SK-N-SH treated with all-trans-retinoic acid at 6 μM for 48 hours (cell line): ENCODE measurements at regions not wholly inside any gene's neighbourhood (a gene's known extent, or its start where the extent isn't known, plus 50 kb on each side); places are given as distances from the start of the nearest gene placed in this dataset.
"Not testable (repeated sequence)": the region's sequence is repeated elsewhere in the genome, so short reads cannot be mapped to it uniquely, and the experiment has no call there.

Experiments
- ATAC-seq: fragments of 200-7000 bp; cut with Tn5 transposase; 3 replicates; pipeline ENCODE4 v1.9.1; 2020; ENCODE audit warnings: mild to moderate bottlenecking, moderate library complexity
- ARNTL ChIP-seq: fragments of 450-650 bp; formaldehyde crosslinking; IDR thresholded peaks from 2 replicates; pipeline ENCODE4 v1.5.0; 2020; ENCODE audit warnings: low read depth, mild to moderate bottlenecking, moderate library complexity, borderline replicate concordance
- BACH2 ChIP-seq: fragments of 250-450 bp; sonication (Bioruptor Pico); IDR thresholded peaks from 2 replicates; pipeline ENCODE4 v1.9.0; 2021; ENCODE audit warnings: mild to moderate bottlenecking, borderline replicate concordance
- CREB5 ChIP-seq: fragments of 250-450 bp; sonication (Bioruptor Pico); IDR thresholded peaks from 2 replicates; pipeline ENCODE4 v1.5.1; 2020; ENCODE audit warnings: low read depth, mild to moderate bottlenecking, moderate library complexity
- CSDC2 ChIP-seq: fragments of 250-450 bp; sonication (Bioruptor Pico); IDR thresholded peaks from 2 replicates; pipeline ENCODE4 v1.5.0; 2020; ENCODE audit warnings: mild to moderate bottlenecking, moderate library complexity
- CSRNP3 ChIP-seq: fragments of 250-450 bp; sonication (Bioruptor Pico); IDR thresholded peaks from 2 replicates; pipeline ENCODE4 v1.5.1; 2021; ENCODE audit warnings: mild to moderate bottlenecking, moderate library complexity
- ESRRG ChIP-seq: fragments of 250-450 bp; sonication (Bioruptor Pico); IDR thresholded peaks from 2 replicates; pipeline ENCODE4 v1.6.1; 2021; ENCODE audit warnings: mild to moderate bottlenecking
- GLIS3 ChIP-seq: fragments of 250-450 bp; sonication (Bioruptor Pico); IDR thresholded peaks from 2 replicates; pipeline ENCODE4 v1.5.0; 2020; ENCODE audit warnings: mild to moderate bottlenecking, moderate library complexity
- ISL1 ChIP-seq: fragments of 250-450 bp; sonication (Bioruptor Pico); IDR thresholded peaks from 2 replicates; pipeline ENCODE4 v2.1.2; 2022; ENCODE audit warnings: mild to moderate bottlenecking, moderate library complexity
- OSR1 ChIP-seq: fragments of 250-450 bp; sonication (Bioruptor Pico); IDR thresholded peaks from 2 replicates; pipeline ENCODE4 v1.8.0; 2022; ENCODE audit warnings: moderate library complexity, mild to moderate bottlenecking, inconsistent platforms
- POU6F1 ChIP-seq: fragments of 250-450 bp; sonication (Bioruptor Pico); IDR thresholded peaks from 2 replicates; pipeline ENCODE4 v1.8.0; 2021; ENCODE audit warnings: low read depth, mild to moderate bottlenecking, moderate library complexity, borderline replicate concordance
- PPARA ChIP-seq: fragments of 250-450 bp; sonication (Bioruptor Pico); IDR thresholded peaks from 2 replicates; pipeline ENCODE4 v1.5.0; 2020; ENCODE audit warnings: mild to moderate bottlenecking, borderline replicate concordance
- TCF4 ChIP-seq: fragments of 250-450 bp; sonication (Bioruptor Pico); IDR thresholded peaks from 2 replicates; pipeline ENCODE4 v1.8.0; 2021; ENCODE audit warnings: mild to moderate bottlenecking, moderate library complexity, borderline replicate concordance
- TOX ChIP-seq: fragments of 250-450 bp; sonication (Bioruptor Pico); IDR thresholded peaks from 2 replicates; pipeline ENCODE4 v1.8.0; 2021; ENCODE audit warnings: mild to moderate bottlenecking, moderate library complexity, borderline replicate concordance
- ZC3H10 ChIP-seq: fragments of 250-450 bp; sonication (Bioruptor Pico); IDR thresholded peaks from 2 replicates; pipeline ENCODE4 v1.5.1; 2021; ENCODE audit warnings: mild to moderate bottlenecking, moderate library complexity
- ZFP3 ChIP-seq: fragments of 250-450 bp; sonication (Bioruptor Pico); IDR thresholded peaks from 2 replicates; pipeline ENCODE4 v1.5.0; 2020; ENCODE audit warnings: mild to moderate bottlenecking, moderate library complexity
- ZNF70 ChIP-seq: fragments of 450-650 bp; formaldehyde crosslinking; IDR thresholded peaks from 2 replicates; pipeline ENCODE4 v1.5.0; 2020; ENCODE audit warnings: mild to moderate bottlenecking, moderate library complexity
- TF ChIP-seq, protein P1 (sequence below): fragments of 250-450 bp; sonication (Bioruptor Pico); IDR thresholded peaks from 2 replicates; pipeline ENCODE4 v1.8.0; 2020; ENCODE audit warnings: mild to moderate bottlenecking, moderate library complexity, borderline replicate concordance
- TF ChIP-seq, protein P2 (sequence below): fragments of 250-450 bp; sonication (Bioruptor Pico); IDR thresholded peaks from 2 replicates; pipeline ENCODE4 v1.5.0; 2020; ENCODE audit warnings: mild to moderate bottlenecking, moderate library complexity

GRCh38 chr11:34799848-34800247 is 116.3 kb downstream of the APIP start:
- no peak for ATAC-seq
- TF ChIP-seq, protein P1, sequence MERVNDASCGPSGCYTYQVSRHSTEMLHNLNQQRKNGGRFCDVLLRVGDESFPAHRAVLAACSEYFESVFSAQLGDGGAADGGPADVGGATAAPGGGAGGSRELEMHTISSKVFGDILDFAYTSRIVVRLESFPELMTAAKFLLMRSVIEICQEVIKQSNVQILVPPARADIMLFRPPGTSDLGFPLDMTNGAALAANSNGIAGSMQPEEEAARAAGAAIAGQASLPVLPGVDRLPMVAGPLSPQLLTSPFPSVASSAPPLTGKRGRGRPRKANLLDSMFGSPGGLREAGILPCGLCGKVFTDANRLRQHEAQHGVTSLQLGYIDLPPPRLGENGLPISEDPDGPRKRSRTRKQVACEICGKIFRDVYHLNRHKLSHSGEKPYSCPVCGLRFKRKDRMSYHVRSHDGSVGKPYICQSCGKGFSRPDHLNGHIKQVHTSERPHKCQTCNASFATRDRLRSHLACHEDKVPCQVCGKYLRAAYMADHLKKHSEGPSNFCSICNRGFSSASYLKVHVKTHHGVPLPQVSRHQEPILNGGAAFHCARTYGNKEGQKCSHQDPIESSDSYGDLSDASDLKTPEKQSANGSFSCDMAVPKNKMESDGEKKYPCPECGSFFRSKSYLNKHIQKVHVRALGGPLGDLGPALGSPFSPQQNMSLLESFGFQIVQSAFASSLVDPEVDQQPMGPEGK (CRISPR knock-in tag) = no peak
- no peak for TF ChIP-seq OSR1 (CRISPR knock-in tag)
- no peak for TF ChIP-seq GLIS3 (CRISPR knock-in tag)
- no peak for TF ChIP-seq ESRRG
- TF ChIP-seq, all 23 proteins: peak for 0

DNA sequence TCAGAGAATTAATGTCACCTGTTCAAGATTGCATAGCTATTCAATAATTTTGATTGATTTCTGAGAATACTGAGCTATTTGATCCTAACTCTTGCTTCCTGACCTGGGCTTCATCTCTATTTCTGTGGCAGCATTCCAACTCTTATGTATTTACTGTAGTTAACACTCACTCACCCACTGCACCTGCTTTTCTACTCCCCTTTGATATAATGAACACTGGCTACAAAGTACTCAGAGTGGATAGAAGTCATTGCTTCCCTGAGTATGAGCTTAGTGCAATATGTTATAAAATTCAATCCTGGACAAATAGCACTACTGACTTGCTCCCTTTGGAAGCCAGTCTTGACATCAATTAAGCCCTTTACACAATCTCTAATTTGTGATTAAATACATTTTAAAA is 117.2 kb downstream of the APIP start:
- no peak for ATAC-seq
- TF ChIP-seq ISL1 (CRISPR knock-in tag) (no peak), CREB5 (CRISPR knock-in tag) (no peak), TCF4 (CRISPR knock-in tag) (no peak), OSR1 (CRISPR knock-in tag) (no peak), CSDC2 (CRISPR knock-in tag) (no peak), GLIS3 (CRISPR knock-in tag) (no peak), ZFP3 (CRISPR knock-in tag) (no peak), ZNF70 (CRISPR knock-in tag) (no peak), ESRRG (no peak), BACH2 (no peak), POU6F1 (CRISPR knock-in tag) (no peak), CSRNP3 (CRISPR knock-in tag) (no peak), ARNTL (CRISPR knock-in tag) (no peak), TOX (CRISPR knock-in tag) (no peak)
- TF ChIP-seq, protein P2, sequence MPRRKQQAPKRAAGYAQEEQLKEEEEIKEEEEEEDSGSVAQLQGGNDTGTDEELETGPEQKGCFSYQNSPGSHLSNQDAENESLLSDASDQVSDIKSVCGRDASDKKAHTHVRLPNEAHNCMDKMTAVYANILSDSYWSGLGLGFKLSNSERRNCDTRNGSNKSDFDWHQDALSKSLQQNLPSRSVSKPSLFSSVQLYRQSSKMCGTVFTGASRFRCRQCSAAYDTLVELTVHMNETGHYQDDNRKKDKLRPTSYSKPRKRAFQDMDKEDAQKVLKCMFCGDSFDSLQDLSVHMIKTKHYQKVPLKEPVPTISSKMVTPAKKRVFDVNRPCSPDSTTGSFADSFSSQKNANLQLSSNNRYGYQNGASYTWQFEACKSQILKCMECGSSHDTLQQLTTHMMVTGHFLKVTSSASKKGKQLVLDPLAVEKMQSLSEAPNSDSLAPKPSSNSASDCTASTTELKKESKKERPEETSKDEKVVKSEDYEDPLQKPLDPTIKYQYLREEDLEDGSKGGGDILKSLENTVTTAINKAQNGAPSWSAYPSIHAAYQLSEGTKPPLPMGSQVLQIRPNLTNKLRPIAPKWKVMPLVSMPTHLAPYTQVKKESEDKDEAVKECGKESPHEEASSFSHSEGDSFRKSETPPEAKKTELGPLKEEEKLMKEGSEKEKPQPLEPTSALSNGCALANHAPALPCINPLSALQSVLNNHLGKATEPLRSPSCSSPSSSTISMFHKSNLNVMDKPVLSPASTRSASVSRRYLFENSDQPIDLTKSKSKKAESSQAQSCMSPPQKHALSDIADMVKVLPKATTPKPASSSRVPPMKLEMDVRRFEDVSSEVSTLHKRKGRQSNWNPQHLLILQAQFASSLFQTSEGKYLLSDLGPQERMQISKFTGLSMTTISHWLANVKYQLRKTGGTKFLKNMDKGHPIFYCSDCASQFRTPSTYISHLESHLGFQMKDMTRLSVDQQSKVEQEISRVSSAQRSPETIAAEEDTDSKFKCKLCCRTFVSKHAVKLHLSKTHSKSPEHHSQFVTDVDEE (CRISPR knock-in tag) = no peak

DNA sequence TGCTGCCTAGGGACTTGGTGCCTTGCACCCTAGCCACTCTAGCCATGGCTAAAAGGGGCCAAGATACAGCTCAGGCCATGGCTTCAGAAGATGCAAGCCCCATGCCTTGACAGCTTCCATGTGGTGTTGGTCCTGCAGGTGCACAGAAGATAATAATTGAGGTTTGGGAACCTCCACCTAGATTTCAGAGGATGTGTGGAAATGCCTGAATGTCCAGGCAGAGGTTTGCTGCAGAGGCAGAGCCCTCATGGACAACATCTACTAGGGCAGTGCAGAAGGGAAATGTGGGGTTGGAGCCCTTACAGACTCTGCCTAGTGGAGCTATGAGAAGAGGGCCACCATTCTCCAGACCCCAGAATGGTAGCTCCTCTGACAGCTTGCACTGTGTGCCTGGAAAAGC is 118.7 kb downstream of the APIP start:
- not testable (repeated sequence) for ATAC-seq

GRCh38 chr11:34795641-34796040 is 120.5 kb downstream of the APIP start:
- ATAC-seq = no peak
- TF ChIP-seq POU6F1 (CRISPR knock-in tag) = no peak
- no peak for TF ChIP-seq ZNF70 (CRISPR knock-in tag)
- no peak for TF ChIP-seq ZC3H10 (CRISPR knock-in tag)
- TF ChIP-seq, protein P2 (CRISPR knock-in tag) = no peak
- no peak for TF ChIP-seq OSR1 (CRISPR knock-in tag)
- no peak for TF ChIP-seq ARNTL (CRISPR knock-in tag)
- no peak for TF ChIP-seq CSDC2 (CRISPR knock-in tag)
- TF ChIP-seq PPARA (CRISPR knock-in tag) = no peak
